Keratinocyte (primary cell): ENCODE measurements at regions not wholly inside any gene's neighbourhood (a gene's known extent, or its start where the extent isn't known, plus 50 kb on each side); places are given as distances from the start of the nearest gene placed in this dataset.

Experiments
- DNase-seq: peaks from one replicate; pipeline ENCODE4 v3.0.0-alpha.2; 2011; ENCODE audit warnings: low read depth, missing footprints, low spot score
- FAIRE-seq: peaks from 2 replicates; lab custom pipeline; 2011; peaks lifted over from hg19 to GRCh38; lab: Jason Lieb, UNC
- H2AFZ ChIP-seq: 2 replicates; pipeline ENCODE4 v1.6.0; 2012; ENCODE audit warnings: low read length, control low read depth, inconsistent platforms; ENCODE audit not compliant: control insufficient read depth
- H3K27ac ChIP-seq: 2 replicates; pipeline ENCODE4 v1.5.1; 2011; ENCODE audit warnings: low read length; ENCODE audit not compliant: control insufficient read depth, insufficient read depth
- H3K27me3 ChIP-seq: 3 replicates; pipeline ENCODE4 v1.6.0; 2011; ENCODE audit warnings: low read length; ENCODE audit not compliant: control insufficient read depth, insufficient read depth; ENCODE audit errors: extremely low read depth
- H3K36me3 ChIP-seq, 2 experiments: 2 replicates in 1 of 2; 3 replicates in 1 of 2; pipeline ENCODE4 v1.5.1; 2011; ENCODE audit warnings: low read length in 2 of 2, mild to moderate bottlenecking in 1 of 2; ENCODE audit not compliant: control insufficient read depth in 2 of 2, insufficient read depth in 2 of 2; ENCODE audit errors: extremely low read depth in 1 of 2
- H3K4me1 ChIP-seq: 3 replicates; pipeline ENCODE4 v1.5.1; 2011; ENCODE audit warnings: low read length; ENCODE audit not compliant: control insufficient read depth, insufficient read depth; ENCODE audit errors: extremely low read depth
- H3K4me2 ChIP-seq: 3 replicates; pipeline ENCODE4 v1.6.0; 2011; ENCODE audit warnings: low read depth, low read length; ENCODE audit not compliant: control insufficient read depth, insufficient read depth; ENCODE audit errors: extremely low read depth
- H3K4me3 ChIP-seq, 3 experiments: fragments of 200-600 bp in 1 of 3; sonication (generic) in 1 of 3; 2 replicates in 2 of 3; 3 replicates in 1 of 3; pipeline ENCODE4 v1.5.1; 2011 to 2016; ENCODE audit warnings: low read length in 3 of 3, mild to moderate bottlenecking in 3 of 3, control low read depth in 2 of 3, inconsistent platforms in 1 of 3, low read depth in 1 of 3, mixed read lengths in 1 of 3, mixed run types in 1 of 3, moderate library complexity in 1 of 3; ENCODE audit not compliant: control insufficient read depth in 2 of 3, insufficient read depth in 2 of 3; ENCODE audit errors: extremely low read depth in 1 of 3
- H3K79me2 ChIP-seq: 2 replicates; pipeline ENCODE4 v1.6.0; 2012; ENCODE audit warnings: low read length; ENCODE audit not compliant: control insufficient read depth, insufficient read depth
- H3K9ac ChIP-seq: 3 replicates; pipeline ENCODE4 v1.6.0; 2011; ENCODE audit warnings: low read length; ENCODE audit not compliant: control insufficient read depth, insufficient read depth; ENCODE audit errors: extremely low read depth
- H3K9me1 ChIP-seq: 3 replicates; pipeline ENCODE4 v1.6.0; 2011; ENCODE audit warnings: low read length; ENCODE audit not compliant: control insufficient read depth, insufficient read depth; ENCODE audit errors: extremely low read depth
- H3K9me3 ChIP-seq: 2 replicates; pipeline ENCODE4 v1.5.1; 2012; ENCODE audit warnings: low read depth, low read length; ENCODE audit not compliant: control insufficient read depth
- H4K20me1 ChIP-seq: 3 replicates; pipeline ENCODE4 v1.6.0; 2011; ENCODE audit warnings: low read length; ENCODE audit not compliant: control insufficient read depth, insufficient read depth; ENCODE audit errors: extremely low read depth
- EZH2 ChIP-seq: IDR thresholded peaks from one replicate; pipeline ENCODE4 v1.6.1; 2012; ENCODE audit warnings: inconsistent platforms, mild to moderate bottlenecking, low read length, moderate library complexity
- dilution Hi-C: fragments of 300-500 bp; cut with MboI; formaldehyde crosslinking; loops from one replicate; pipeline ENCODE4 v1.7.0; 2020; ENCODE audit warnings: low sequenced_read_pairs; ENCODE audit not compliant: extremely low pct_ligation_motif_present
- TF ChIP-seq, protein P1 (sequence below), 3 experiments: IDR thresholded peaks in 1 of 3; conservative IDR thresholded peaks in 1 of 3; optimal IDR thresholded peaks in 1 of 3; 2 replicates in 2 of 3; 3 replicates in 1 of 3; pipeline versions ENCODE3 to v1.5.1; 2011; ENCODE audit warnings: low read length in 3 of 3, mild to moderate bottlenecking in 3 of 3, moderate library complexity in 2 of 3, control low read depth in 1 of 3, inconsistent platforms in 1 of 3; ENCODE audit not compliant: insufficient read depth in 2 of 3; ENCODE audit errors: extremely low read depth in 1 of 3

DNA sequence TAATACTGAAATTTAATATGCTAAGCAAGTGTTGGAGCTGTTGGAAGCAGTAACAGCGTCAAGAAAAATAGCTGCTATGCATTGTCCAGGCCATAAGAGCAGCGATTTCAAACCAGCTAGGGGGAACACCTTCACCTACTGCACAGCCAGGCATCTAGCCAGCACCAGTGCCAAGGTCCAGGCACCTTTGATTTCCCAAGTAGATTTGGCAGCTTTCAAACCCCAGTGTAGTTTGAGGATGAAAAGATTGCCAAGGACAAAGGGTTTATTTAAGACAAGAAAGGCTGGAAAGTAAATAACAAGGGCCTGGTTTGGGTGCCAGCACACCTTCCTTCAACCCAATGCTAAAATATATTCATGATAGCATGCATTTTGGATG lies 65.4 kb upstream of the ZNF92 start:
- no peak for DNase-seq

DNA sequence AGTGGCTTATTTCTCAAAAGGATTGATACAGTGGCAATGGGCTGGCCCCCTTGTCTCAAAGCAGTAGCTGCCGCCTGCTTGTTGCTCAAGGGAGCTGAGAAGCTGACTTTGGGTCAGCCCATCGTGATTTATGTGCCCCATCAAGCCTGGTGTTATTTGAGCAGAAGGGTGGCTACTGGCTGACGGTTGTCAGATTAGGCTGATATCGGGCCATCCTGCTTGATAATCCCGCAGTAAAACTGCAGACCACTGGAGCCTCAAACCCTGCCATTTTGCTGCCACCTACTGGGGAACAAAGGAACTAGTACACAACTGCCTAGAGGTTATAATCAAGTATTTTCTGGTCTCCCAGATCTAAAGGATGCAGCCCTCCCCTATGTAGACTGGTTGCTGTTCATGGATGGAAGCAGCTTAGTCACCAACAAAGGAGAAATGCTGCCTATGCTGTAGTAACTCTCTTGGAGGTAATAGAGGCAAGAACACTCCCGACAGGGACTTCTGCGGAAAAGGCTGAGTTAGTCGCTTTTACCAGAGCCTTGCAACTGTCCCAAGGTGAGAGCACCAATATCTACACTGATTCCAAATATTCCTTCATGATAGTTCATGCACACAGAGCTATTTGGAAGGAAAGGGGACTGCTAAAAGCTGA lies 65.9 kb upstream of the ZNF92 start:
- Histone ChIP-seq H3K9me3 (no peaks in the 10 kb centered on the region), H3K4me1 (no peaks in the 10 kb centered on the region), H4K20me1 (no peaks in the 10 kb centered on the region), H3K4me2 (no peak overlapping the region), H3K36me3 (no peaks in the 10 kb centered on the region), H3K4me3 (no peak overlapping the region), H3K9me1 (no peaks in the 10 kb centered on the region), H3K9ac (no peak overlapping the region), H3K27ac (no peak overlapping the region), H3K27me3 (no peaks in the 10 kb centered on the region), H3K79me2 (no peaks in the 10 kb centered on the region), H2AFZ (no peak overlapping the region)
- peak; percentile 32 for FAIRE-seq
- DNase-seq: peak; percentile 4
- TF ChIP-seq, protein P1, sequence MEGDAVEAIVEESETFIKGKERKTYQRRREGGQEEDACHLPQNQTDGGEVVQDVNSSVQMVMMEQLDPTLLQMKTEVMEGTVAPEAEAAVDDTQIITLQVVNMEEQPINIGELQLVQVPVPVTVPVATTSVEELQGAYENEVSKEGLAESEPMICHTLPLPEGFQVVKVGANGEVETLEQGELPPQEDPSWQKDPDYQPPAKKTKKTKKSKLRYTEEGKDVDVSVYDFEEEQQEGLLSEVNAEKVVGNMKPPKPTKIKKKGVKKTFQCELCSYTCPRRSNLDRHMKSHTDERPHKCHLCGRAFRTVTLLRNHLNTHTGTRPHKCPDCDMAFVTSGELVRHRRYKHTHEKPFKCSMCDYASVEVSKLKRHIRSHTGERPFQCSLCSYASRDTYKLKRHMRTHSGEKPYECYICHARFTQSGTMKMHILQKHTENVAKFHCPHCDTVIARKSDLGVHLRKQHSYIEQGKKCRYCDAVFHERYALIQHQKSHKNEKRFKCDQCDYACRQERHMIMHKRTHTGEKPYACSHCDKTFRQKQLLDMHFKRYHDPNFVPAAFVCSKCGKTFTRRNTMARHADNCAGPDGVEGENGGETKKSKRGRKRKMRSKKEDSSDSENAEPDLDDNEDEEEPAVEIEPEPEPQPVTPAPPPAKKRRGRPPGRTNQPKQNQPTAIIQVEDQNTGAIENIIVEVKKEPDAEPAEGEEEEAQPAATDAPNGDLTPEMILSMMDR (optimal IDR thresholded peaks at IDR 0.05 in 1 of 3, IDR thresholded peaks at IDR 0.05 in 1 of 3, conservative IDR thresholded peaks at IDR 0.05 in 1 of 3; ENCODE audit: extremely low read depth in 1 of 3, insufficient read depth in 2 of 3, low read length in 3 of 3): peak; percentile 76 to 82 (median 77)
- no peak for TF ChIP-seq EZH2
- dilution Hi-C loops: no loop called here

More for the DNA sequence above, 65.4 kb upstream of the ZNF92 start:
- Histone ChIP-seq H3K9ac (no peak overlapping the region), H3K9me3 (no peaks in the 10 kb centered on the region), H3K4me1 (no peaks in the 10 kb centered on the region), H3K9me1 (no peaks in the 10 kb centered on the region), H3K27me3 (no peaks in the 10 kb centered on the region), H4K20me1 (no peaks in the 10 kb centered on the region), H3K36me3 (no peaks in the 10 kb centered on the region), H3K4me2 (no peak overlapping the region), H2AFZ (no peak overlapping the region), H3K27ac (no peak overlapping the region), H3K4me3 (no peak overlapping the region), H3K79me2 (no peaks in the 10 kb centered on the region)
- TF ChIP-seq, protein P1 (optimal IDR thresholded peaks at IDR 0.05 in 1 of 3, IDR thresholded peaks at IDR 0.05 in 1 of 3, conservative IDR thresholded peaks at IDR 0.05 in 1 of 3; ENCODE audit: extremely low read depth in 1 of 3, insufficient read depth in 2 of 3, low read length in 3 of 3): no peak
- no peak for TF ChIP-seq EZH2
- FAIRE-seq: no peak
- dilution Hi-C loops: no loop called here
